H1 (cell line): ENCODE measurements at regions not wholly inside any gene's neighbourhood (a gene's known extent, or its start where the extent isn't known, plus 50 kb on each side); places are given as distances from the start of the nearest gene placed in this dataset.

Source experiments
- CTCF ChIA-PET: fragments of 300-600 bp; sonication (Branson Sonifier 250); formaldehyde crosslinking; loops from one replicate; lab custom pipeline; 2021; ENCODE audit not compliant: partially characterized antibody; lab: Charles Lee
- POLR2A ChIA-PET: fragments of 300-600 bp; sonication (Branson Sonifier 250); formaldehyde crosslinking; loops from one replicate; lab custom pipeline; 2021; ENCODE audit warnings: inconsistent platforms; ENCODE audit not compliant: partially characterized antibody; lab: Charles Lee
- DNase-seq, 2 experiments: peaks; one replicate each; pipeline versions ENCODE4 v3.0.0 to v3.0.0-alpha.2; 2010 to 2022; ENCODE audit warnings: low spot score in 2 of 2, low read depth in 1 of 2, mixed read lengths in 1 of 2
- FAIRE-seq: peaks from 2 replicates; lab custom pipeline; 2011; peaks lifted over from hg19 to GRCh38; lab: Jason Lieb, UNC
- H2AFZ ChIP-seq: 2 replicates; pipeline ENCODE4 v1.8.1; 2012; ENCODE audit warnings: low read length, inconsistent platforms
- H2AK5ac ChIP-seq: 2 replicates; pipeline ENCODE4 v1.6.1; 2013; ENCODE audit warnings: low read depth, low read length
- H2BK120ac ChIP-seq: replicated peaks from 2 replicates; pipeline ENCODE3; 2013; ENCODE audit warnings: low read depth, low read length, inconsistent platforms
- H2BK12ac ChIP-seq: 2 replicates; pipeline ENCODE4 v1.6.1; 2013; ENCODE audit warnings: low read depth, low read length
- H2BK15ac ChIP-seq: 2 replicates; pipeline ENCODE4 v1.6.1; 2013; ENCODE audit warnings: low read length
- H2BK20ac ChIP-seq: 2 replicates; pipeline ENCODE4 v1.6.1; 2013; ENCODE audit warnings: low read length
- H2BK5ac ChIP-seq: 2 replicates; pipeline ENCODE4 v1.6.1; 2013; ENCODE audit warnings: low read depth, low read length
- H3K14ac ChIP-seq: 2 replicates; pipeline ENCODE4 v1.6.1; 2013; ENCODE audit warnings: inconsistent platforms; ENCODE audit not compliant: insufficient read length
- H3K18ac ChIP-seq: 2 replicates; pipeline ENCODE4 v1.6.1; 2013; ENCODE audit warnings: low read length; ENCODE audit errors: extremely low read depth
- H3K23ac ChIP-seq: 2 replicates; pipeline ENCODE4 v1.6.1; 2013; ENCODE audit warnings: inconsistent platforms; ENCODE audit not compliant: insufficient read length
- H3K23me2 ChIP-seq: 2 replicates; pipeline ENCODE4 v1.6.1; 2013; ENCODE audit warnings: low read depth, low read length
- H3K27ac ChIP-seq: 2 replicates; pipeline ENCODE4 v1.6.1; 2011; ENCODE audit warnings: low read depth, low read length, inconsistent platforms
- H3K27me3 ChIP-seq, 4 experiments: replicated peaks in 1 of 4; 1 replicate in 1 of 4; 2 replicates in 3 of 4; pipeline versions ENCODE4 v1.6.1 to v1.8.1; 2011 to 2013; ENCODE audit warnings: low read length in 3 of 4, mild to moderate bottlenecking in 3 of 4, inconsistent platforms in 2 of 4, mixed read lengths in 2 of 4, moderate library complexity in 1 of 4; ENCODE audit not compliant: control insufficient read depth in 3 of 4, insufficient read depth in 3 of 4; ENCODE audit errors: extremely low read depth in 1 of 4
- H3K36me3 ChIP-seq, 4 experiments: 2 replicates each; pipeline versions ENCODE4 v1.6.1 to v1.8.1; 2011 to 2013; ENCODE audit warnings: mild to moderate bottlenecking in 4 of 4, low read length in 3 of 4, moderate library complexity in 2 of 4, control low read depth in 1 of 4, inconsistent platforms in 1 of 4; ENCODE audit not compliant: insufficient read depth in 4 of 4, control insufficient read depth in 2 of 4
- H3K4ac ChIP-seq: replicated peaks from 2 replicates; pipeline ENCODE3; 2013; ENCODE audit warnings: low read length, low read depth, mixed read lengths, inconsistent platforms; ENCODE audit not compliant: insufficient read length
- H3K4me1 ChIP-seq, 4 experiments: replicated peaks in 1 of 4; 1 replicate in 1 of 4; 2 replicates in 3 of 4; pipeline versions ENCODE4 v1.6.1 to v1.8.1; 2011 to 2013; ENCODE audit warnings: low read length in 3 of 4, inconsistent platforms in 2 of 4, mixed read lengths in 1 of 4; ENCODE audit not compliant: insufficient read depth in 4 of 4, control insufficient read depth in 3 of 4
- H3K4me2 ChIP-seq, 2 experiments: 2 replicates each; pipeline versions ENCODE4 v1.6.1 to v1.8.1; 2011 to 2013; ENCODE audit warnings: low read depth in 2 of 2, low read length in 2 of 2, control low read depth in 1 of 2, inconsistent platforms in 1 of 2, mild to moderate bottlenecking in 1 of 2; ENCODE audit not compliant: insufficient read depth in 1 of 2
- H3K4me3 ChIP-seq, 4 experiments: fragments of 200-600, 300-600 bp in 1 of 4; sonication (generic), shearing (Covaris generic), sonication (Bioruptor Twin) in 1 of 4; 2 replicates each; pipeline versions ENCODE4 v1.5.1 to v1.8.1; 2011 to 2016; ENCODE audit warnings: low read length in 4 of 4, low read depth in 3 of 4, control low read depth in 2 of 4, inconsistent platforms in 2 of 4, mild to moderate bottlenecking in 2 of 4, mixed read lengths in 1 of 4, moderate library complexity in 1 of 4; ENCODE audit not compliant: insufficient read depth in 2 of 4; ENCODE audit errors: extremely low read depth in 1 of 4
- H3K56ac ChIP-seq: replicated peaks from 2 replicates; pipeline ENCODE3; 2013; ENCODE audit warnings: low read depth, mild to moderate bottlenecking, mixed read lengths, low read length, inconsistent platforms; ENCODE audit not compliant: insufficient read length
- H3K79me1 ChIP-seq: 2 replicates; pipeline ENCODE4 v1.6.1; 2013; ENCODE audit warnings: low read depth, low read length, control low read depth
- H3K79me2 ChIP-seq, 2 experiments: 2 replicates each; pipeline versions ENCODE4 v1.6.1 to v1.8.1; 2012 to 2013; ENCODE audit warnings: low read length in 2 of 2, mild to moderate bottlenecking in 2 of 2, inconsistent platforms in 1 of 2; ENCODE audit not compliant: insufficient read depth in 2 of 2, control insufficient read depth in 1 of 2
- H3K9ac ChIP-seq, 4 experiments: replicated peaks in 1 of 4; 1 replicate in 1 of 4; 2 replicates in 3 of 4; pipeline versions ENCODE4 v1.6.1 to v1.8.1; 2011 to 2013; ENCODE audit warnings: low read depth in 3 of 4, low read length in 3 of 4, control low read depth in 2 of 4, mild to moderate bottlenecking in 2 of 4, moderate library complexity in 2 of 4, inconsistent platforms in 1 of 4; ENCODE audit errors: extremely low read depth in 1 of 4
- H3K9me3 ChIP-seq, 2 experiments: 2 replicates each; pipeline versions ENCODE4 v1.6.1 to v1.8.1; 2012 to 2013; ENCODE audit warnings: mild to moderate bottlenecking in 2 of 2, moderate library complexity in 2 of 2, control low read depth in 1 of 2, inconsistent platforms in 1 of 2, low read depth in 1 of 2, low read length in 1 of 2, mixed read lengths in 1 of 2; ENCODE audit not compliant: insufficient read depth in 2 of 2
- H4K20me1 ChIP-seq, 2 experiments: replicated peaks in 1 of 2; 2 replicates each; pipeline versions ENCODE3 to v1.8.1; 2011 to 2013; ENCODE audit warnings: inconsistent platforms in 2 of 2, low read length in 2 of 2, mild to moderate bottlenecking in 1 of 2; ENCODE audit not compliant: insufficient read depth in 2 of 2, control insufficient read depth in 1 of 2
- H4K5ac ChIP-seq: 2 replicates; pipeline ENCODE4 v1.6.1; 2013; ENCODE audit warnings: low read length, low read depth, mixed read lengths, inconsistent platforms; ENCODE audit not compliant: insufficient read length
- H4K8ac ChIP-seq: 2 replicates; pipeline ENCODE4 v1.8.0; 2013; ENCODE audit warnings: mild to moderate bottlenecking, moderate library complexity, low read length, inconsistent platforms; ENCODE audit not compliant: insufficient read depth; ENCODE audit errors: extremely low read depth
- H4K91ac ChIP-seq: replicated peaks from 2 replicates; pipeline ENCODE3; 2013; ENCODE audit warnings: low read length, mixed read lengths, inconsistent platforms; ENCODE audit not compliant: insufficient read length
- CBX5 ChIP-seq: fragments of 300-800, 300-1000 bp; sonication (generic); IDR thresholded peaks from 2 replicates; pipeline ENCODE4 v1.7.1; 2016; ENCODE audit warnings: antibody characterized with exemption, low read length, low read depth
- E2F6 ChIP-seq: IDR thresholded peaks from 2 replicates; pipeline ENCODE4 v1.6.1; 2012; ENCODE audit warnings: inconsistent platforms
- WGBS, 2 experiments: shearing (Covaris generic) in 1 of 2; methylation state at CpG; one replicate each; pipeline versions ENCODE4 v1.1.6 to v1.1.7; 2013 to 2015; ENCODE audit warnings: low lambda C conversion rate in 2 of 2, mixed read lengths in 2 of 2, inconsistent platforms in 1 of 2, low coverage in 1 of 2, missing lambda C conversion rate in 1 of 2; ENCODE audit not compliant: insufficient replicate concordance in 2 of 2, insufficient coverage in 1 of 2, insufficient read length in 1 of 2; ENCODE audit errors: extremely low coverage in 1 of 2, missing lambda C conversion rate in 1 of 2; 5-methylcytosine and 5-hydroxymethylcytosine counted together

GRCh38 chr1:208634346-208635140, 390.4 kb upstream of the PLXNA2 start:
- H3K79me2 ChIP-seq, result no peaks in the 10 kb centered on the region
- no peak overlapping the region for H3K14ac ChIP-seq
- CTCF ChIA-PET, result interaction anchor here (0.5 to 2.5 kb wide), 2 partner anchors 18 to 28 kb away, joined by 3 to 7 read pairs; no protein-coding TSS in a partner anchor
- H3K56ac ChIP-seq, result no peak overlapping the region
- H2AK5ac ChIP-seq, result no peak overlapping the region
- no peak overlapping the region for H2AFZ ChIP-seq
- H3K27me3 ChIP-seq, result no peaks in the 10 kb centered on the region; a peak in 1 of 7 replicates
- no peaks in the 10 kb centered on the region for H3K36me3 ChIP-seq
- no peaks in the 10 kb centered on the region for H3K79me1 ChIP-seq
- H2BK20ac ChIP-seq, result no peak overlapping the region
- no peak overlapping the region for H3K18ac ChIP-seq
- no peaks in the 10 kb centered on the region for H3K9me3 ChIP-seq
- H4K91ac ChIP-seq, result no peak overlapping the region
- H3K23me2 ChIP-seq, result no peaks in the 10 kb centered on the region
- H3K9ac ChIP-seq, result no peak overlapping the region
- no peak overlapping the region for H3K4ac ChIP-seq
- H2BK120ac ChIP-seq, result no peak overlapping the region
- H3K4me2 ChIP-seq, result no peak overlapping the region
- H3K27ac ChIP-seq, result no peak overlapping the region
- no peak overlapping the region for H2BK12ac ChIP-seq
- H2BK5ac ChIP-seq, result no peak overlapping the region
- 94% methylated on average over 5 of the region's 5 CpGs; no CpG with 5 or more reads in 1 of the 2 experiments for WGBS, 2 experiments
- H4K8ac ChIP-seq, result no peak overlapping the region
- FAIRE-seq, result no peak
- H3K4me1 ChIP-seq, result no peaks in the 10 kb centered on the region
- POLR2A ChIA-PET, result no interaction called here
- no peak for DNase-seq
- H4K5ac ChIP-seq, result no peak overlapping the region
- H4K20me1 ChIP-seq, result no peaks in the 10 kb centered on the region
- H2BK15ac ChIP-seq, result no peak overlapping the region
- no peak overlapping the region for H3K23ac ChIP-seq
- no peak overlapping the region for H3K4me3 ChIP-seq
- TF ChIP-seq E2F6 (no peak), CBX5 (no peak)
